Thoracic aorta (tissue), 2 donors: ENCODE measurements at regions not wholly inside any gene's neighbourhood (a gene's known extent, or its start where the extent isn't known, plus 50 kb on each side); places are given as distances from the start of the nearest gene placed in this dataset.

Source experiments
- ATAC-seq: fragments of 150-250 bp; one replicate; pipeline ENCODE4 v1.8.0; 2017; ENCODE audit warnings: low read depth; ENCODE audit not compliant: insufficient number of reproducible peaks, low FRiP score
- DNase-seq: peaks from one replicate; pipeline ENCODE4 v3.0.0-alpha.2; 2020; ENCODE audit warnings: low spot score
- H3K27ac ChIP-seq, 2 donors: fragments of 200-600 bp; sonication (generic); 1 replicate in 1 of 2; 2 replicates in 1 of 2; pipeline ENCODE4 v1.5.1; 2016; ENCODE audit warnings: mild to moderate bottlenecking in 2 of 2, moderate library complexity in 2 of 2
- H3K27me3 ChIP-seq: fragments of 200-600 bp; sonication (generic); replicated peaks from 2 replicates; pipeline ENCODE4 v1.6.0; 2016; ENCODE audit warnings: mild to moderate bottlenecking; ENCODE audit not compliant: insufficient read depth
- H3K36me3 ChIP-seq: fragments of 200-600 bp; sonication (generic); one replicate; pipeline ENCODE4 v1.5.1; 2016
- H3K4me1 ChIP-seq, 2 donors: fragments of 200-600 bp; sonication (generic); 1 replicate in 1 of 2; 2 replicates in 1 of 2; pipeline versions ENCODE4 v1.5.1 to v1.6.0; 2016; ENCODE audit warnings: low read depth in 2 of 2, mild to moderate bottlenecking in 1 of 2; ENCODE audit not compliant: control insufficient read depth in 1 of 2
- H3K4me3 ChIP-seq: fragments of 200-600 bp; sonication (generic); 2 replicates; pipeline ENCODE4 v1.5.1; 2016; ENCODE audit warnings: mild to moderate bottlenecking
- H3K9me3 ChIP-seq: fragments of 200-600 bp; sonication (generic); 2 replicates; pipeline ENCODE4 v1.5.1; 2016
- TF ChIP-seq, protein P1 (sequence below): fragments of 200-600 bp; sonication (generic); IDR thresholded peaks from one replicate; pipeline ENCODE4 v1.5.1; 2019; ENCODE audit warnings: antibody characterized with exemption

DNA sequence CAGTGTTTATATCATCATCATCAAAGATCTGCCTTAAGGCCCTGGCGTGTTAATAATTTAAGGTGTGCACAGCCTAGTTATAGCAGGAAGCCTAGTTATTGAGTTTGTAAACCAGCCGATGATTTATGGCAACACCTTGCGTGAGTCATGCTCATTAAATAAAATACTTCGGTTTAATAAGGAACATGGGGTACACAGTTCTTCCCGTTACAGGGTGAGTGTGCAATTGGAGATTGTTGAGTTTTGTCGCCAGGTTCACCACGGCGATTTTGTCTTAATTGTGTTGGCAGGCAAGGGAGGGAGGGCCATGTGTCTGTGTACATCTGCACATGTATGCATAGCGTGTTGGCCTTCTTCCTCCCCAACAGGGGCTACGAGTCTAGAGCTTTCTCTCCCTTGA, 104.0 kb downstream of the TFAP2A start:
- TF ChIP-seq, protein P1, sequence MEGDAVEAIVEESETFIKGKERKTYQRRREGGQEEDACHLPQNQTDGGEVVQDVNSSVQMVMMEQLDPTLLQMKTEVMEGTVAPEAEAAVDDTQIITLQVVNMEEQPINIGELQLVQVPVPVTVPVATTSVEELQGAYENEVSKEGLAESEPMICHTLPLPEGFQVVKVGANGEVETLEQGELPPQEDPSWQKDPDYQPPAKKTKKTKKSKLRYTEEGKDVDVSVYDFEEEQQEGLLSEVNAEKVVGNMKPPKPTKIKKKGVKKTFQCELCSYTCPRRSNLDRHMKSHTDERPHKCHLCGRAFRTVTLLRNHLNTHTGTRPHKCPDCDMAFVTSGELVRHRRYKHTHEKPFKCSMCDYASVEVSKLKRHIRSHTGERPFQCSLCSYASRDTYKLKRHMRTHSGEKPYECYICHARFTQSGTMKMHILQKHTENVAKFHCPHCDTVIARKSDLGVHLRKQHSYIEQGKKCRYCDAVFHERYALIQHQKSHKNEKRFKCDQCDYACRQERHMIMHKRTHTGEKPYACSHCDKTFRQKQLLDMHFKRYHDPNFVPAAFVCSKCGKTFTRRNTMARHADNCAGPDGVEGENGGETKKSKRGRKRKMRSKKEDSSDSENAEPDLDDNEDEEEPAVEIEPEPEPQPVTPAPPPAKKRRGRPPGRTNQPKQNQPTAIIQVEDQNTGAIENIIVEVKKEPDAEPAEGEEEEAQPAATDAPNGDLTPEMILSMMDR, result no peak
- no peak for ATAC-seq
- no peak overlapping the region for H3K27ac ChIP-seq
- no peaks in the 10 kb centered on the region for H3K27me3 ChIP-seq
- no peak for DNase-seq
- H3K4me1 ChIP-seq, result no peaks in the 10 kb centered on the region
- H3K4me3 ChIP-seq, result no peak overlapping the region
- no peaks in the 10 kb centered on the region for H3K36me3 ChIP-seq
- H3K9me3 ChIP-seq, result no peaks in the 10 kb centered on the region

DNA sequence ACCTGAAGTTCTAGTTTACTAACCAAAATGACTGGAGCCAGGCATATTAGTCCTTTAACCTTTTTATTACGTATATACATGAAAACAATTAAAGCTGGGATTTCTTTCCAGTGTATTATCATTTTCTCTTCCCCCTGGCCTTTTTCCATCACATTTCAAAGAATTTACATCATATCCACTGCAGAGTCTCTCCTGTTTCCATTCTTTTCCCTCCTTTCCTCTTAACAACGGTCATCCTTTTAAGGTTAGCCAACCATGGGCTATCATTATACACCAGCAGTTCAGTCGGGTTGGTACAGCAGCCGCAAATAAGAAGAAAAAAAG, 104.6 kb downstream of the TFAP2A start:
- H3K4me3 ChIP-seq, result no peak overlapping the region
- DNase-seq (no peak), ATAC-seq (no peak)
- H3K27ac ChIP-seq, result no peak overlapping the region
- no peaks in the 10 kb centered on the region for H3K27me3 ChIP-seq
- no peaks in the 10 kb centered on the region for H3K9me3 ChIP-seq
- H3K36me3 ChIP-seq, result no peaks in the 10 kb centered on the region
- no peaks in the 10 kb centered on the region for H3K4me1 ChIP-seq
- TF ChIP-seq, protein P1, result no peak

DNA sequence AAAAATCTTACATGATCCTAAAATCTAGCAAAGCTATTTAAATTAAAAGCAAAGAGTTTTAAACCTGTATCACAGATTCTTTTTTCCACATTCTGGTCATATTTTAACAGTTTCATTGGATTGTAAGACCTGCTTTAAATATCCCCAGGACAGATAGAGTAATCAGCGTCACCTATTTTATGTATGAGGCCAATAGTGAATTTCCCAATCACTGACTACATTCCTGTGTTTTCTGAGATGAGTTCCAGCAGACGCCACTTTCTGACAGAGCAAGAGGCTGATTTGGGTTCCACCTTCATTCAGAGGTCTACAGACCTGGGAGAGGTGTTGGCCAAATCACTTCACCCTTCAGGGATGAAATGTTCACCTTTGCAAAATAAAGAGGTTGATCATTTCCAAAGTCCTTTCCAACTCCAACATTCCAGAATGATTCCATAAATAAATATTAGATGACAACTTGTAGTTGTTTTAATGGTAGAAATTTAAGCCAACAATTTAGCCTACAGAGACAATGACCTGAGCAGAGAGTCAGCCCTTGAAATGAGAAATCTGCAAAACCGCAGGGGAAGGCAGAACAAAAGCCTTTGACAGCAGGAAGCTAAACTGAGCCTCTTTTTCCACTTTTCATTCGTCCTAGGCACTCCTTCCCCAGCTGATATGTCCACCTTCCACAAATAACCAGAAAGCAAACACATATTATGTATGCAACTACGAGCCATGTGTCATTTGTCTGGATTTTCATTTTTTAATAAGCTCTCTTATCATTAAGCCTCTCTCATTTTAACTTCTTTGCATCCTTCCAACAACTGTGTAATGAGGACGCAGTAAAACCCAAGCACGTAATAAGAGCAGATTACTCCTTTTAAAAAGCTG, 105.2 kb downstream of the TFAP2A start:
- no peaks in the 10 kb centered on the region for H3K36me3 ChIP-seq

DNA sequence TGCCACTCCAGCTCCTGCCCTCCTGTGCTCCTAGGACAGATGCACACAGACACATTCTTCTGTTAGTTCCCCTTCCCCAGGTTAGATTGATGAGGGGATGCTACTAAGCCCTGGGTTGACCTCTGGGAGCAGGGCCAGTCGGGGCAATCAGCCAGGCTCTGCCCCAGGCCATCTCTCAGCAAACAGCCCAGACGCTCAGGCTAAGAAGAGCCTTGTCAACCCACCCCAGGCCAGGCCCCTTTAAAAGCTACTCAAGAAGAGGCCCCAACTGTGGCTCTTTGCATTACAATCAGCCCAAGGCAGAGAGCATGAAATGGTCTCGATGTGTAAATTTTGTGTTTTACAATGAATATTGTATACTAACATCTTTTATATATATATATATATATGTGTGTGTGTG, 107.4 kb downstream of the TFAP2A start:
- no peak overlapping the region for H3K27ac ChIP-seq
- H3K36me3 ChIP-seq, result no peaks in the 10 kb centered on the region
- no peaks in the 10 kb centered on the region for H3K27me3 ChIP-seq
- H3K4me3 ChIP-seq, result no peak overlapping the region
- H3K4me1 ChIP-seq, result no peaks in the 10 kb centered on the region
- ATAC-seq, result no peak
- TF ChIP-seq, protein P1, result no peak
- no peak for DNase-seq
- H3K9me3 ChIP-seq, result no peaks in the 10 kb centered on the region

More for the DNA sequence above, 105.2 kb downstream of the TFAP2A start:
- DNase-seq, result no peak
- Histone ChIP-seq H3K4me3 (no peak overlapping the region), H3K27me3 (no peaks in the 10 kb centered on the region), H3K27ac (no peak overlapping the region), H3K4me1 (no peaks in the 10 kb centered on the region), H3K9me3 (no peaks in the 10 kb centered on the region)
- no peak for ATAC-seq
- TF ChIP-seq, protein P1, result no peak

DNA sequence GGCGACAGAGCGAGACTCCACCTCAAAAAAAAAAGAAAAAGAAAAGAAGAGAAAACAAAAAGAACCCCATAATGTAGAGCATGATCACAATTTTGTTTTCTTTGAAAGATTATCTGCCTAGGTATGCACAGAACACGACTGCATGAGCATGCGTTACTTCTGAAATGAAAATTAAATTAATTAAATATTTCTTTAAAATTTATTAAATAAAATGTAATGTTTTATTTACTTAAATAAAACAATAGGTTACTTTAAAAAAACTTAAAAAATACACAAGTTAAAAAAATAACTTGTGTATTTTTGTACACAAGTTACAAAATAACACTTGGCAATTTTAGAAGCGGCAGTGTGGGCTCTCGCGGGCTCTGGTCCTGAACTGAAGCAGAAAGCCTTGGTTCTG, 107.8 kb downstream of the TFAP2A start:
- no peak overlapping the region for H3K4me3 ChIP-seq
- H3K9me3 ChIP-seq, result no peaks in the 10 kb centered on the region
- no peaks in the 10 kb centered on the region for H3K4me1 ChIP-seq
- TF ChIP-seq, protein P1, result no peak
- no peaks in the 10 kb centered on the region for H3K27me3 ChIP-seq
- DNase-seq, result no peak
- H3K27ac ChIP-seq, result no peak overlapping the region
- ATAC-seq, result no peak
- no peaks in the 10 kb centered on the region for H3K36me3 ChIP-seq
